Esophagus squamous epithelium (tissue), 4 donors: ENCODE measurements at regions not wholly inside any gene's neighbourhood (a gene's known extent, or its start where the extent isn't known, plus 50 kb on each side); places are given as distances from the start of the nearest gene placed in this dataset.

Experiments used
- POLR2A ChIP-seq, 4 donors: fragments of 450-650 bp; IDR thresholded peaks; one replicate each; pipeline ENCODE4 v1.6.1; 2017; ENCODE audit warnings: antibody characterized with exemption in 4 of 4, mild to moderate bottlenecking in 4 of 4, moderate library complexity in 3 of 4
- TF ChIP-seq, protein P1 (sequence below), 6 experiments: fragments of 450-650 bp in 4 of 6; fragments of 200-600 bp in 2 of 6; sonication (generic) in 2 of 6; IDR thresholded peaks; one replicate each; pipeline ENCODE4 v1.5.1; 2016 to 2019; ENCODE audit warnings: antibody characterized with exemption in 6 of 6, mild to moderate bottlenecking in 4 of 6, moderate library complexity in 4 of 6

DNA sequence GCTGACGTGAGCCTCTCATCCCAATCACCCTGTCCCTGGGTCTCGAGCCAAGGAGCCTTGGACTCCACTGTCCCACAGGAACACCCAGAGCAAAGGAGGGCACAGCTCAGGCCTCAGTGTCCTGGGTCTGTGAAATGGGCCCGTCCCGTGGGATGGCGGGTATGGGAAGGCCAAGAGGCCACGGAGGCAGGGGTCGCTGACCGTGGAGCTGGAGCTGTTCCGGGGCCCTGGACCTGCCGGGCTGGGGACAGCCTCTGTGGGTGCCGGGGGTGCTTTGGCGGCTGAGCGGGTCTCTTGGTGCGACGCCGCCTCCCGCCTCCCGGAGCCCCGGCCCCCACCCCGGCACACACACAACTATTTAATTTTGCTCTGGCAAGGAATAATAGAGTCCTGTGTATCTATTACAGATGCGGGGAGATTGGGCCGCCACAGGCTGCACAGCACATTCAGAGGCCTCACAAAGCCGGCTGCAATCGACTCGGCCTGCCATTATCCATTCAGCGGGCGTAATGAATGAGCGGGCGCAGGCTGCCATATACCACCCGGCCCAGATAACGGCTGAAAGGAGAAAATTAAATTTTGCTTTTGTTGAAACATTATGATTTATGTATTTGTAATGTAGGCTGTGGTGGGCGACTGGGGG, 83.9 kb upstream of the NKX1-1 start:
- TF ChIP-seq, protein P1, sequence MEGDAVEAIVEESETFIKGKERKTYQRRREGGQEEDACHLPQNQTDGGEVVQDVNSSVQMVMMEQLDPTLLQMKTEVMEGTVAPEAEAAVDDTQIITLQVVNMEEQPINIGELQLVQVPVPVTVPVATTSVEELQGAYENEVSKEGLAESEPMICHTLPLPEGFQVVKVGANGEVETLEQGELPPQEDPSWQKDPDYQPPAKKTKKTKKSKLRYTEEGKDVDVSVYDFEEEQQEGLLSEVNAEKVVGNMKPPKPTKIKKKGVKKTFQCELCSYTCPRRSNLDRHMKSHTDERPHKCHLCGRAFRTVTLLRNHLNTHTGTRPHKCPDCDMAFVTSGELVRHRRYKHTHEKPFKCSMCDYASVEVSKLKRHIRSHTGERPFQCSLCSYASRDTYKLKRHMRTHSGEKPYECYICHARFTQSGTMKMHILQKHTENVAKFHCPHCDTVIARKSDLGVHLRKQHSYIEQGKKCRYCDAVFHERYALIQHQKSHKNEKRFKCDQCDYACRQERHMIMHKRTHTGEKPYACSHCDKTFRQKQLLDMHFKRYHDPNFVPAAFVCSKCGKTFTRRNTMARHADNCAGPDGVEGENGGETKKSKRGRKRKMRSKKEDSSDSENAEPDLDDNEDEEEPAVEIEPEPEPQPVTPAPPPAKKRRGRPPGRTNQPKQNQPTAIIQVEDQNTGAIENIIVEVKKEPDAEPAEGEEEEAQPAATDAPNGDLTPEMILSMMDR (IDR thresholded peaks at IDR 0.05), result no peak
- no peak for TF ChIP-seq POLR2A (IDR thresholded peaks at IDR 0.05)
